AG04449 (cell line): ENCODE measurements at regions not wholly inside any gene's neighbourhood (a gene's known extent, or its start where the extent isn't known, plus 50 kb on each side); places are given as distances from the start of the nearest gene placed in this dataset.

ENCODE experiments used
- CTCF ChIA-PET: fragments of 350-600 bp; formaldehyde crosslinking; extraction: SDS; loops from one replicate; lab custom pipeline; 2021; ENCODE audit warnings: antibody characterized with exemption; lab: Yijun Ruan, JAX
- POLR2A ChIA-PET: fragments of 400-600, 350-600 bp; formaldehyde crosslinking; extraction: SDS; loops from one replicate; lab custom pipeline; 2020; ENCODE audit warnings: antibody characterized with exemption, inconsistent platforms; lab: Yijun Ruan, JAX
- DNase-seq: peaks from one replicate; pipeline ENCODE4 v3.0.0-alpha.2; 2010; ENCODE audit warnings: low read depth, low spot score
- H3K4me3 ChIP-seq: 2 replicates; pipeline ENCODE4 v1.5.1; 2011; ENCODE audit warnings: low read depth, mild to moderate bottlenecking, control low read depth, low read length
- CTCF ChIP-seq: IDR thresholded peaks from one replicate; pipeline ENCODE4 v1.5.1; 2011; ENCODE audit warnings: mild to moderate bottlenecking, moderate library complexity, low read length, control low read depth, inconsistent platforms; ENCODE audit not compliant: insufficient read depth; ENCODE audit errors: missing control alignments

- DNase-seq = no peak
- CTCF ChIA-PET = no interaction called here
Measured at GRCh38 chr16:59148056-59148768, 414.1 kb upstream of the GOT2 start.

DNA sequence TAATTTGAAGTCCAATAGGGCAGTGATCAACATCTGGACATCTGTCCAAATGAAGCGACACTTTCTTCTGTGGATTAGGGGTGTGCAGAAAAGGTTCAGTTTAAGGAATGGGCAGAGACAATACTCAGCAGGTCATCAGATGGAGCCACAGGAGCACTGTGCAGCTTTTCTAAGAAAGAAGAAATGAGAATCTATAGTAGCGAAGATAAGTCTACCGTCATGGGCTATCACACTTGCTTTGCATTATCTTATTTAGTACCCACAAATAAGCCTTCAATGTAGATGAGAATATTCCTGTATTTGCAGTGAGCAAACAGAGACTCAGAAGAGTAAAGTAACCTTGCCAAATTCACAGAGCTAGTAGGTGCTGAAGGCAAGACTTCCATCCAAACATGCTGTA is 412.0 kb upstream of the GOT2 start:
- ChIA-PET CTCF (no interaction called here), POLR2A (no interaction called here)
- DNase-seq = no peak
- TF ChIP-seq CTCF = no peak
- no peak overlapping the region for H3K4me3 ChIP-seq

More at GRCh38 chr16:59148056-59148768, 414.1 kb upstream of the GOT2 start:
- POLR2A ChIA-PET = no interaction called here
- no peak for TF ChIP-seq CTCF
- H3K4me3 ChIP-seq = no peak overlapping the region

DNA sequence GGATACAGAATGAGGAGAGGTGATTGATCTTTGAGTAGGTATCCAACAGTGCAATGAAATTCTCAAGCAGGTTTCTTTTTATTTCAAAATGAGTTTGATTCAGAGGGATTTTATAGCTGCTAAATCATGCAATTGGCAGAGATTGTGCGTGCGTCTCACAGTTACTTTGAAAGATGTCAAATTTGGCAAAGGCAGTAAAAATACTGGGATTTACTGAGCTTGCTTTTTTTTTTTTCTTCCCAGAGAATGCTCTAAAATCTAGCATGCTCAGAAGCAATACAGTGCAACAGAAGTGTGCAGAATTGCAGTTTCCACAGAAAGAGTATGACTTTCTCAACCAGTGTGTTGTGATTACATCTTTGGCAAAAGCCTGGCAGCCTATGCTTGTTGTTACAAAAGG is 410.7 kb upstream of the GOT2 start:
- ChIA-PET CTCF (no interaction called here), POLR2A (no interaction called here)
- no peak for DNase-seq
- no peak for TF ChIP-seq CTCF
- no peak overlapping the region for H3K4me3 ChIP-seq

GRCh38 chr16:59144326-59144725 is 410.2 kb upstream of the GOT2 start:
- POLR2A ChIA-PET = no interaction called here
- DNase-seq = no peak
- H3K4me3 ChIP-seq = no peak overlapping the region
- no peak for TF ChIP-seq CTCF
- CTCF ChIA-PET = no interaction called here

DNA sequence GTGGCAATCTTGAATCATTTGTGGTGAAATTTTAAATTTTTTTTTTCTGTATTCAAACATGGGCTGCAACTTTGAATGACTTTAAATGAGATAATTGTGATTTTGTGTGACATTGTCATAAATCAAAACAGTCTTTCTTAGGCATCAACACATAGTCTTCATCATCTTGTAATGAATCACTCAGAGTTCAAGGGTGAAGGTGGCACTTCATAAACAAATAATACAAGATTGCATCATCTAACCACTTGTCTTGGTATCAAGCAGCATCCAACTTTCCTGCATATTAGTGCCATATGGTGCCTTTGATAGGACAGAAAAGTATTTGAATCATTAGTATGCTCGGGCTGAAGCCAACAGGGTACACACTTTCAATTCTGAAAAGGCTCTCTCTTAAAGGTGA is 392.4 kb upstream of the GOT2 start:
- CTCF ChIA-PET = no interaction called here
- TF ChIP-seq CTCF = no peak
- no peak for DNase-seq
- no peak overlapping the region for H3K4me3 ChIP-seq
- POLR2A ChIA-PET = no interaction called here

- no peak for TF ChIP-seq CTCF
- POLR2A ChIA-PET = no interaction called here
- DNase-seq = no peak
- CTCF ChIA-PET = no interaction called here
- no peak overlapping the region for H3K4me3 ChIP-seq
Measured at GRCh38 chr16:59124056-59124455, 389.9 kb upstream of the GOT2 start.
